ENCODE measurements at regions not wholly inside any gene's neighbourhood (a gene's known extent, or its start where the extent isn't known, plus 50 kb on each side); places are given as distances from the start of the nearest gene placed in this dataset.

DNA sequence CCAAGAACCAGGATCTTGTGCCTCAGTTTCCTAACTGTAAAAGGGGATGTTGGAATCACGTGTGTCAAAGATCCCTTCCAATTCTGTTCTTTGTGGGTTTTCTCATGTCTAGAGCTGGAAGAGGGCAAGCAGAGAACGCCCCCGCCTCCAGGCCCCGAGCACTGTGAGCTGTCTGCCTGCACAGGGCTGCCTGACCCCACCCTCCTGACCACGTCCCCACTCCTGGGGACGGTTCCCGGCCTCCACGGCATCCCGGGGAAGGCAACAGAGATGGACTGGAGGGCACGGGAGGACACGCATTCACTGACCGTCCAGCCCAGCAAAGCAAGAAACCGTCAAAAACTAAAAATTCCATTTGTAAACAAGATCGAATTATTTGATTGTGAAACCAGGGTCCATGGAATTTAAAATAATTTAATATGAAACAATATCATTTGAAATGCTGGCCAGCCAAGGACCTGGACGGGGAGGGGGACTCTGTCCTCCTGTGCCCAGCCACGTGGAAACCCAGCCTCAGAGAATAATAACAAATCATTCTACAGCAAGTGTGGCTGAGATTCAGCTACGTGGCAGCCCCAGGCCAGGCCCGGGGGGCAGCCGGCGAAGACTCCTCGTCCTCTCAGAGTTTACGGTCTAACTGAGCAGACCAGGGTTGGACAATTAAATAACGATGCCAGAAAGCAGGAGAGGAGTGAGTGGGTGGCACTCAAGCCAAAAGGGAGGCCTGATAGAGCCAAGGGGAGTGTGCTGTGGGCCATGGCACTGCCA, 87.3 kb upstream of the DIO3 start:
- Histone ChIP-seq H3K4me2 (ENCODE audit: unreplicated experiment) (no peak overlapping the region), H3K9ac (no peak overlapping the region), H3K79me2 (ENCODE audit: insufficient read depth) (no peaks in the 10 kb centered on the region), H3K9me3 (ENCODE audit: low read depth) (no peaks in the 10 kb centered on the region), H3K4me3 (no peak overlapping the region), H3K27ac (no peak overlapping the region), H3K4me1 (ENCODE audit: insufficient read depth) (peaks cover 13% of the 10 kb centered on the region), H3F3A (ENCODE audit: insufficient read depth) (no peaks in the 10 kb centered on the region), H3K9me2 (ENCODE audit: insufficient read depth) (no peaks in the 10 kb centered on the region), H3K27me3 (replicated peaks; ENCODE audit: insufficient read depth) (peaks cover 32% of the 10 kb centered on the region; the same call in 1 of the 2 replicates), H4K20me1 (ENCODE audit: insufficient read depth) (no peaks in the 10 kb centered on the region), H3K36me3 (ENCODE audit: low read depth) (no peaks in the 10 kb centered on the region), H2AFZ (no peak overlapping the region)
- TF ChIP-seq EZH2phosphoT487 (IDR thresholded peaks at IDR 0.05; ENCODE audit: insufficient read depth, low read depth) (no peak), EZH2 (IDR thresholded peaks at IDR 0.05; ENCODE audit: insufficient read depth, poor library complexity, severe bottlenecking) (no peak)
- no peak for DNase-seq
- in situ Hi-C loops (cut with MboI), result no loop called here
- 34 to 36% methylated on average over 23 of the region's 23 CpGs for WGBS, 2 experiments (ENCODE audit: low coverage in 1 of 2, low lambda C conversion rate in 2 of 2, missing lambda C conversion rate in 2 of 2)

DNA sequence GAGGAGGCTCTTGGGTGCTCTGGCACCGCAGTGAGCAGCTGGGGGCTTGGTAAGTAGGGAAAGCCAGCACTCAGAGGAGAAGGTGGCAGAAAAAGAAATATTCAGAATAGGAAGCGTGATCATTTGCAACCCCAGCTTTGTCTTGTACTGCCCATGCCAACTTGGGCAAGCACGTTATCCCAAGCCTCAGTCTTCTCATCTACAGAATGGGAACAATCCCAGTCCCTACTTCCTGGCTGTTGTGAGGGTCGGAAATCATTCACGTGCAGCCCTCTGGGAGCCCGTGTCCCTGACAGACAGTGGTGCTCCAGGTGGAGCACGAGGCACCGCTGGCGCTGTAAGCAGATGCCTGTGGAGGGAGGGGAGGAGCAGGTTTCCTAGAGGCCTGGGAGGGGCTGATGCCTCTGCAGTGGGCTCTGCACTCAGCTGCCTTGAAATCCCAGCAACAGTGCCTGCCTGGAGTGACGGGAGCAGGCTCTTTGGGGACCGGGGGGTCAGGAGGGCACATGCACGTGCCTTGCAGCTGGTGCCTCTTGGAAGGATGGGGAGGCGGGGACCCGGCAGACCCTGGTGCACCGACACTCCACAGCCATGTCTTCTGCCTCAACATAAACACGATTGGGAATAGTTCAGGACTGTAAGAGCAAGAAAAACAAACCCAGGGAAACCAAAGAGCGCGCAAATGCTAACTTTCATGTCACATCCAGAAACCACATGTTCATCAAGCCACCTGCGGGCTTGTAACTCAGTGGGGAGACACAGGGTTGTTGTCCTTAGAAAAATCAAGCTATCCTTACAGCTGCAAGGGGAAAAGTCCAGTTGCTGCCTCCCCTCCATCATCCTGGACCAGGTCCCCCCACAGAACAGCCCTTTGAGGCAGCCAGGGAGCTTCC, 86.5 kb upstream of the DIO3 start:
- H3K27me3 ChIP-seq (replicated peaks; ENCODE audit: insufficient read depth), result peaks cover 35% of the 10 kb centered on the region; the same call in 1 of the 2 replicates
- no peak for TF ChIP-seq EZH2phosphoT487 (IDR thresholded peaks at IDR 0.05; ENCODE audit: insufficient read depth, low read depth)
- no peak for TF ChIP-seq EZH2 (IDR thresholded peaks at IDR 0.05; ENCODE audit: insufficient read depth, poor library complexity, severe bottlenecking)
- no peaks in the 10 kb centered on the region for H3K79me2 ChIP-seq (ENCODE audit: insufficient read depth)
- DNase-seq, result no peak
- H2AFZ ChIP-seq, result no peak overlapping the region
- H3F3A ChIP-seq (ENCODE audit: insufficient read depth), result no peaks in the 10 kb centered on the region
- no peak overlapping the region for H3K27ac ChIP-seq
- H3K4me3 ChIP-seq, result no peak overlapping the region
- no peaks in the 10 kb centered on the region for H4K20me1 ChIP-seq (ENCODE audit: insufficient read depth)
- peaks cover 13% of the 10 kb centered on the region for H3K4me1 ChIP-seq (ENCODE audit: insufficient read depth)
- WGBS, 2 experiments (ENCODE audit: low coverage in 1 of 2, low lambda C conversion rate in 2 of 2, missing lambda C conversion rate in 2 of 2), result 79 to 82% methylated on average over 19 of the region's 19 CpGs
- no peaks in the 10 kb centered on the region for H3K9me2 ChIP-seq (ENCODE audit: insufficient read depth)
- no peak overlapping the region for H3K9ac ChIP-seq
- no peaks in the 10 kb centered on the region for H3K36me3 ChIP-seq (ENCODE audit: low read depth)
- in situ Hi-C loops (cut with MboI), result no loop called here
- no peak overlapping the region for H3K4me2 ChIP-seq (ENCODE audit: unreplicated experiment)
- H3K9me3 ChIP-seq (ENCODE audit: low read depth), result no peaks in the 10 kb centered on the region

DNA sequence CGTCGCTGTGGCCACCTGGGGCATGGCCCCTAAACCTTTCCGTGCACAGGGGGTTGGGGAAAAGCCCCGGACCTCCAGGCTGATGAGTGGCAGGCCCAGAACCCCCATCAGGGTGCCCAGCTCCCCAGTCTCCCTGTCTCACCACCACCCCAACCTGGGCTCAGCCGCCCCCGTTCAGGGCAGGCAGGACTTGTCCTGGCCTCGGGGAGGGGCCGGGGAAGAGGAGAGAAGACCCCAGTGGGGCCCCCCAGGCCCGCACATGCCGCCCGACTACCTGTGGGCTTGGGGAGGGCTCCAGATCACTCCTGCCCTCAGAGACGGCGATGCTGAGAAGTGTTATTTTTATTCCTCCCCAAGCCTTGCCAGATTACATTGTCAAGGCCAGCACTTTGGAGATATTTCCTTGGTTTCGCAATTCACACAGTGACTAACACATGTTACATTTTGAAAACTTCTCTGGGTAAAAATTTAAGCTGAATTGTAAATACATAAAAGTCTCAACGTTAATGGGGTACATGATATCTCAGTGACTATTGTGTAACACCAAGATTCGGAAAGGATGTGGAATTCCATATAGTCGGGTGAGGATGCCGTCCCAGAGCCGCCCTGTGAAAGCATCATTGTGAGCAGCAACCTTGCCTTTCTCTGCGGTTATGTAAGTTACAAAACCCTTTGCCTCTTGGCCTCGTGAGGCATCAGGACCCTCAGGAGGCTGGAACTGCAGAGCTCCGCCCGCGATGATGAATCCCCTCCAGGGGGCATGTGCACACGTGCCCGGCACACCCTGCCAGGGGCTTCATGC, 85.6 kb upstream of the DIO3 start:
- H3K36me3 ChIP-seq (ENCODE audit: low read depth), result no peaks in the 10 kb centered on the region
- H3K79me2 ChIP-seq (ENCODE audit: insufficient read depth), result no peaks in the 10 kb centered on the region
- H2AFZ ChIP-seq, result no peak overlapping the region
- peak; percentile 87 for DNase-seq
- no peak overlapping the region for H3K9ac ChIP-seq
- H3F3A ChIP-seq (ENCODE audit: insufficient read depth), result no peaks in the 10 kb centered on the region
- H3K4me3 ChIP-seq, result no peak overlapping the region
- WGBS, 2 experiments (ENCODE audit: low coverage in 1 of 2, low lambda C conversion rate in 2 of 2, missing lambda C conversion rate in 2 of 2), result 2 to 5% methylated on average over 24 to 26 of the region's 26 CpGs
- in situ Hi-C loops (cut with MboI), result no loop called here
- H3K4me2 ChIP-seq (ENCODE audit: unreplicated experiment), result peak overlapping the region; percentile 38
- TF ChIP-seq EZH2 (IDR thresholded peaks at IDR 0.05; ENCODE audit: insufficient read depth, poor library complexity, severe bottlenecking) (no peak), EZH2phosphoT487 (IDR thresholded peaks at IDR 0.05; ENCODE audit: insufficient read depth, low read depth) (no peak)
- no peaks in the 10 kb centered on the region for H3K9me3 ChIP-seq (ENCODE audit: low read depth)
- no peaks in the 10 kb centered on the region for H4K20me1 ChIP-seq (ENCODE audit: insufficient read depth)
- peaks cover 43% of the 10 kb centered on the region for H3K27me3 ChIP-seq (replicated peaks; ENCODE audit: insufficient read depth)
- peaks cover 13% of the 10 kb centered on the region for H3K4me1 ChIP-seq (ENCODE audit: insufficient read depth)
- H3K9me2 ChIP-seq (ENCODE audit: insufficient read depth), result no peaks in the 10 kb centered on the region
- no peak overlapping the region for H3K27ac ChIP-seq
